ENCODE measurements at regions not wholly inside any gene's neighbourhood (a gene's known extent, or its start where the extent isn't known, plus 50 kb on each side); places are given as distances from the start of the nearest gene placed in this dataset.

DNA sequence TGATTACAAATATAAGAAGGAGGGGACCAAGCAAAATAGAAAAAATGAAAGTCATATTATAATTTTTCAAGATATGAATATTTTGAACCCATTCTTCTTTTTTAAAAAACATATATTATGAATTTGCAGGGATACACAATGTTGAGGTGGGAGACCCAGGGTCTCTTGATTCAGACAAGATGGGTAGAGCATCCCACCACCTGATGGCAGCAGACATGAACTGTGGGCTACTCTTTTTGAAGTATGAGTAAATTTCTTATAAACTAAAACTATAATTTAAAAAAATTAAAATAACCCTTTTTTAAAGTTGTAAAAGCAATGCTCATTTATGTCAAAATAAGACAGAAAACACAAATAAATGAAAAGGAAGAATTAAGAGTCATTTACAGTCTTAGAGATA, 202.7 kb upstream of the PRICKLE1 start:
- TF ChIP-seq, protein P1, sequence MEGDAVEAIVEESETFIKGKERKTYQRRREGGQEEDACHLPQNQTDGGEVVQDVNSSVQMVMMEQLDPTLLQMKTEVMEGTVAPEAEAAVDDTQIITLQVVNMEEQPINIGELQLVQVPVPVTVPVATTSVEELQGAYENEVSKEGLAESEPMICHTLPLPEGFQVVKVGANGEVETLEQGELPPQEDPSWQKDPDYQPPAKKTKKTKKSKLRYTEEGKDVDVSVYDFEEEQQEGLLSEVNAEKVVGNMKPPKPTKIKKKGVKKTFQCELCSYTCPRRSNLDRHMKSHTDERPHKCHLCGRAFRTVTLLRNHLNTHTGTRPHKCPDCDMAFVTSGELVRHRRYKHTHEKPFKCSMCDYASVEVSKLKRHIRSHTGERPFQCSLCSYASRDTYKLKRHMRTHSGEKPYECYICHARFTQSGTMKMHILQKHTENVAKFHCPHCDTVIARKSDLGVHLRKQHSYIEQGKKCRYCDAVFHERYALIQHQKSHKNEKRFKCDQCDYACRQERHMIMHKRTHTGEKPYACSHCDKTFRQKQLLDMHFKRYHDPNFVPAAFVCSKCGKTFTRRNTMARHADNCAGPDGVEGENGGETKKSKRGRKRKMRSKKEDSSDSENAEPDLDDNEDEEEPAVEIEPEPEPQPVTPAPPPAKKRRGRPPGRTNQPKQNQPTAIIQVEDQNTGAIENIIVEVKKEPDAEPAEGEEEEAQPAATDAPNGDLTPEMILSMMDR (IDR thresholded peaks at IDR 0.05): no peak
- TF ChIP-seq POLR2AphosphoS5 (IDR thresholded peaks at IDR 0.05; ENCODE audit: insufficient read depth in 1 of 2, low read depth in 1 of 2) (no peak), POLR2A (IDR thresholded peaks at IDR 0.05) (no peak)

Measured in vagina (tissue), 2 donors.